ENCODE measurements at regions not wholly inside any gene's neighbourhood (a gene's known extent, or its start where the extent isn't known, plus 50 kb on each side); places are given as distances from the start of the nearest gene placed in this dataset.

GRCh38 chr12:90239732-90240260 lies 531.2 kb upstream of the ATP2B1 start:
- H3K4me1 ChIP-seq = no peaks in the 10 kb centered on the region
- H3K9me3 ChIP-seq = no peaks in the 10 kb centered on the region
- H3K27me3 ChIP-seq = no peaks in the 10 kb centered on the region
- no peak for TF ChIP-seq POLR2A (IDR thresholded peaks at IDR 0.05)
- no peak for TF ChIP-seq CTCF (IDR thresholded peaks at IDR 0.05)
- no peak overlapping the region for H3K4me3 ChIP-seq
- H3K27ac ChIP-seq = no peak overlapping the region
- H3K36me3 ChIP-seq = no peaks in the 10 kb centered on the region
- DNase-seq = no peak

DNA sequence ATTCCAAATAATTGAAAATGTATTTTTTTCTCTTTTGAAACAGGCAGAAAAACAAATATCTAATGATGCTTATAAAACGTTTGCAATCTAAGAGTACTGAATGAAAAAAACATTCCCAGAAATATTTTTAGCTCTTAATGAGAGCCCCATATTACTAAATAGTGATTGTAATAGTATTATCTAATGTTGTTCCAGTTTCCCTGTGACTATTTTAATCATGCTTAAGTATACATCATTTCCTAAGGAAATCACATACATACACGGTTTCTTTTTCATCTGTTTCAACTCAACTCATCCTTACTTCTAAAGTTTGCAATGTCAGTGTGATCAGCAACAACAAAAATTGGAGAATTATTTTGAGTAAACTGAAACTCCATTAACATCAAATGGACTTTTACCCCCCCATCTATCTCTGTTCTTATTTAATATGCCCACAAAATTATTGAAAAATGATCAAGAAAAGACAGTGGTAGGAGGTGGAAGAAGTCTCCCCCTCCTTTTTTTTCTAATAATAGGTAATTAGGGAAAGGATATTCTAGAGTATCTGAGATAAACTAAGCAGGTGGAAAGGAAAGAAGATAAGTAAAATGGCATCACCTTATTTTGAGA lies 530.1 kb upstream of the ATP2B1 start:
- Histone ChIP-seq H3K4me1 (no peaks in the 10 kb centered on the region), H3K9me3 (no peaks in the 10 kb centered on the region), H3K36me3 (no peaks in the 10 kb centered on the region), H3K4me3 (no peak overlapping the region), H3K27me3 (no peaks in the 10 kb centered on the region), H3K27ac (no peak overlapping the region)
- TF ChIP-seq CTCF (IDR thresholded peaks at IDR 0.05) (no peak), POLR2A (IDR thresholded peaks at IDR 0.05) (no peak)
- DNase-seq = no peak

- H3K27me3 ChIP-seq = no peaks in the 10 kb centered on the region
- H3K4me1 ChIP-seq = no peaks in the 10 kb centered on the region
- H3K4me3 ChIP-seq = no peak overlapping the region
- TF ChIP-seq CTCF (IDR thresholded peaks at IDR 0.05) (no peak), POLR2A (IDR thresholded peaks at IDR 0.05) (no peak)
- DNase-seq = no peak
- no peaks in the 10 kb centered on the region for H3K9me3 ChIP-seq
- H3K36me3 ChIP-seq = no peaks in the 10 kb centered on the region
- no peak overlapping the region for H3K27ac ChIP-seq
Measured at GRCh38 chr12:90237841-90238240, 529.2 kb upstream of the ATP2B1 start.

GRCh38 chr12:90235642-90236041 lies 527.0 kb upstream of the ATP2B1 start:
- no peak for DNase-seq
- H3K36me3 ChIP-seq = no peaks in the 10 kb centered on the region
- H3K4me1 ChIP-seq = no peaks in the 10 kb centered on the region
- H3K9me3 ChIP-seq = no peaks in the 10 kb centered on the region
- no peak overlapping the region for H3K4me3 ChIP-seq
- H3K27ac ChIP-seq = no peak overlapping the region
- no peak for TF ChIP-seq CTCF (IDR thresholded peaks at IDR 0.05)
- TF ChIP-seq POLR2A (IDR thresholded peaks at IDR 0.05) = no peak
- H3K27me3 ChIP-seq = no peaks in the 10 kb centered on the region

- H3K9me3 ChIP-seq = no peaks in the 10 kb centered on the region
- H3K4me3 ChIP-seq = no peak overlapping the region
- no peaks in the 10 kb centered on the region for H3K4me1 ChIP-seq
- no peak overlapping the region for H3K27ac ChIP-seq
- H3K36me3 ChIP-seq = no peaks in the 10 kb centered on the region
- H3K27me3 ChIP-seq = no peaks in the 10 kb centered on the region
- TF ChIP-seq CTCF (IDR thresholded peaks at IDR 0.05) (no peak), POLR2A (IDR thresholded peaks at IDR 0.05) (no peak)
- DNase-seq = no peak
Measured at GRCh38 chr12:90234472-90234871, 525.8 kb upstream of the ATP2B1 start.
